ENCODE measurements at regions not wholly inside any gene's neighbourhood (a gene's known extent, or its start where the extent isn't known, plus 50 kb on each side); places are given as distances from the start of the nearest gene placed in this dataset.

GRCh38 chr10:126736727-126737126 lies 66.2 kb upstream of the C10orf90 start:
- intact Hi-C loops (cut with DNase I): no loop called here

GRCh38 chr10:126738001-126738400 lies 67.5 kb upstream of the C10orf90 start:
- Histone ChIP-seq H3K4me1 (no peaks in the 10 kb centered on the region), H3K4me3 (no peak overlapping the region), H3K27me3 (no peaks in the 10 kb centered on the region), H3K27ac (no peak overlapping the region), H3K9me3 (no peaks in the 10 kb centered on the region), H3K36me3 (replicated peaks in 1 of 2; ENCODE audit: insufficient read depth in 1 of 2, low read depth in 2 of 2) (no peaks in the 10 kb centered on the region)
- WGBS, 2 donors: 82 to 84% methylated on average over 4 of the region's 4 CpGs
- no peak for DNase-seq
- TF ChIP-seq POLR2A (IDR thresholded peaks at IDR 0.05): no peak
- no peak for TF ChIP-seq CTCF (IDR thresholded peaks at IDR 0.05)
- intact Hi-C loops (cut with DNase I): no loop called here
- no peak for ATAC-seq

More at GRCh38 chr10:126736727-126737126, 66.2 kb upstream of the C10orf90 start:
- no peak for DNase-seq
- Histone ChIP-seq H3K27me3 (no peaks in the 10 kb centered on the region), H3K4me1 (no peaks in the 10 kb centered on the region), H3K9me3 (no peaks in the 10 kb centered on the region), H3K36me3 (replicated peaks in 1 of 2; ENCODE audit: insufficient read depth in 1 of 2, low read depth in 2 of 2) (no peaks in the 10 kb centered on the region), H3K4me3 (no peak overlapping the region), H3K27ac (no peak overlapping the region)
- 22 to 25% methylated on average over 2 of the region's 2 CpGs for WGBS, 2 donors
- TF ChIP-seq CTCF (IDR thresholded peaks at IDR 0.05) (no peak), POLR2A (IDR thresholded peaks at IDR 0.05) (no peak)
- no peak for ATAC-seq

DNA sequence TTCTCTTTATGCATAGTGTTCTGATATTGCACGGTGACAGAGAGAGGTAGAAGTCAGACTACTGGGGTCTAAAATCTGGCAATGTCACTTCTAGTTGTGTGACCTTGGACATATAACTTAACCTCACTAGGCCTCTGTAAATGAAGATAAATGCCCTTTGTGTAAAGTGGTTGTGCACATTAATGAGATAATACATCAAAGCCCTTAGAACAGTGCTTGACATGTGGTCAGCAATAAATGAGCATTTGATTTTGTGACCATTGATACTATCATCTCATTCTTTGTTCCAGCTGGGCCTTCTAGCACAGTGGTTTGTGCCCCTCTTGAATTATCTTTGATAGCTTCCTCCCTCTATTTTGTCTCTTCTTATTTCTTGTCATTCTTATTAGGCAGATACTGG lies 74.1 kb upstream of the C10orf90 start:
- H3K27me3 ChIP-seq: no peaks in the 10 kb centered on the region
- TF ChIP-seq POLR2A (IDR thresholded peaks at IDR 0.05) (no peak), CTCF (IDR thresholded peaks at IDR 0.05) (no peak)
- ATAC-seq (no peak), DNase-seq (no peak)
- no peak overlapping the region for H3K4me3 ChIP-seq
- no peak overlapping the region for H3K27ac ChIP-seq
- H3K9me3 ChIP-seq: no peaks in the 10 kb centered on the region
- WGBS, 2 donors: 73 to 76% methylated on average over 1 of the region's 1 CpG
- intact Hi-C loops (cut with DNase I): no loop called here
- no peaks in the 10 kb centered on the region for H3K4me1 ChIP-seq
- no peaks in the 10 kb centered on the region for H3K36me3 ChIP-seq (replicated peaks in 1 of 2; ENCODE audit: insufficient read depth in 1 of 2, low read depth in 2 of 2)

DNA sequence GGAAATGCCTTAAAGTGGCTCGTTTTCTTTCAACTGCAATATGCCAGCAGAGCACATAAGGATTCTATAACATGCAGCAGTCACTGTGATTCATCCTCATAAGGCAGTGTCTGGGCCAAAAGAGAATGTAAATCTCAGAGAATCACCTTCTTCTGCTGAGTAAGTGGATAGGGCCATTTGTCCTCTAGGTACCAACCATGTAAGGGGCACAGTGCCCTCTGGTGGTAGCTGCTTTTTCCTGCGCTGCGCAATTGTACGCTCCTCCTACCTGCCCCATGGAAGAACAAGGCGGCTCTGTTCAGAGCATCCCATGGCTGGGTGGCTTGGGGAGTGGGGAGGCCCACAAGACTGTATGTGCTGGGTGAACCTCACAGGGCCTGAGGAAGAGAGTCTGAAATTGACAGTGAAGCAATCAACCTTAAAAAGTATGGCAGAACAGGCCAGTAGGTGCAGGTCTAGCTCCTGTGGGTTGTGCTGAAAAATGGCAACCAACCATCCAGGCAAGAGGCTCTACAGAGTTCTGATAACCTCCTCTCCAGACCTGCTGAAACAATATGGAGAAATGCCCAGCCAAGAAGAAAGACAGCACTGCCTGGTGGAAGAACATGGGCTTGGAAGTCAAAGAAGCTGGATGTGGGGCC lies 78.6 kb upstream of the C10orf90 start:
- peak; percentile 75 to 89 (median 81) for DNase-seq
- WGBS, 2 donors: 7 to 13% methylated on average over 3 to 5 of the region's 5 CpGs
- Histone ChIP-seq H3K27me3 (no peaks in the 10 kb centered on the region), H3K36me3 (replicated peaks in 1 of 2; ENCODE audit: insufficient read depth in 1 of 2, low read depth in 2 of 2) (no peaks in the 10 kb centered on the region), H3K9me3 (no peaks in the 10 kb centered on the region), H3K4me3 (no peak overlapping the region), H3K4me1 (no peaks in the 10 kb centered on the region), H3K27ac (no peak overlapping the region)
- TF ChIP-seq POLR2A (IDR thresholded peaks at IDR 0.05) (no peak), CTCF (IDR thresholded peaks at IDR 0.05) (peak; percentile 41 to 80 (median 77))
- no peak for ATAC-seq
- intact Hi-C loops (cut with DNase I): no loop called here

DNA sequence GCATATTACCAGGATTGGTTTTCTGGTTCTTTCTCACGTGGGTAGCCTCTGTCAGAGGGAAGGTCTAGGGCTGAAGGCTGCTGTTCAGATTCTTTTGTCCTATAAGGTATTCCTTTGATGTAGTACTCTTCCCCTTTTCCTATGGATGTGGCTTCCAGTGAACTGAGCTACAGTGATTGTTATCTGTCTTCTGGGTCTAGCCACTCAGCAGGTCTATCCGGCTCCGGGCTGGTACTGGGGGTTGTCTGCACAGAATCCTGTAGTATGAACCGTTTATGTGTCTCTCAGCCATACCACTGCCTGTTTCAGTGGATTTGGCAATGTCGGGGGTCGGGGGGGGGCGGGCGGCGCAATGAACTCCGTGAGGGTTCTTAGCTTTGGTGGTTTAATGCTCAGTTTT lies 84.5 kb upstream of the C10orf90 start:
- no peak for TF ChIP-seq POLR2A (IDR thresholded peaks at IDR 0.05)
- no peak for TF ChIP-seq CTCF (IDR thresholded peaks at IDR 0.05)
- Histone ChIP-seq H3K27me3 (no peaks in the 10 kb centered on the region), H3K9me3 (no peaks in the 10 kb centered on the region), H3K4me3 (no peak overlapping the region), H3K36me3 (replicated peaks in 1 of 2; ENCODE audit: insufficient read depth in 1 of 2, low read depth in 2 of 2) (no peaks in the 10 kb centered on the region), H3K27ac (no peak overlapping the region), H3K4me1 (no peaks in the 10 kb centered on the region)
- ATAC-seq: no peak
- intact Hi-C loops (cut with DNase I): no loop called here
- WGBS, 2 donors: 64 to 94% methylated on average over 3 to 10 of the region's 10 CpGs
- no peak for DNase-seq

Data from body of pancreas (tissue), 4 donors.